ENCODE measurements at regions not wholly inside any gene's neighbourhood (a gene's known extent, or its start where the extent isn't known, plus 50 kb on each side); places are given as distances from the start of the nearest gene placed in this dataset.

- Mint-ChIP-seq H3K9me3 (no peaks in the 10 kb centered on the region), H3K36me3 (ENCODE audit: low read depth) (no peaks in the 10 kb centered on the region), H3K27ac (ENCODE audit: unreplicated experiment) (peak overlapping the region; percentile 4), H3K4me1 (peaks cover 27% of the 10 kb centered on the region), H3K4me3 (no peak overlapping the region), H3K27me3 (ENCODE audit: low read depth) (no peaks in the 10 kb centered on the region)
- no peak for TF ChIP-seq CTCF (conservative IDR thresholded peaks at IDR 0.05)
- no peak for DNase-seq (ENCODE audit: low read depth, low spot score)
Measured at GRCh38 chr2:236685979-236686520, 116.4 kb downstream of the ACKR3 start.

- no peaks in the 10 kb centered on the region for H3K36me3 Mint-ChIP-seq (ENCODE audit: low read depth)
- H3K4me1 Mint-ChIP-seq, result peaks cover 26% of the 10 kb centered on the region
- peak overlapping the region; percentile 51 for H3K27ac Mint-ChIP-seq (ENCODE audit: unreplicated experiment)
- H3K9me3 Mint-ChIP-seq, result no peaks in the 10 kb centered on the region
- H3K27me3 Mint-ChIP-seq (ENCODE audit: low read depth), result no peaks in the 10 kb centered on the region
- DNase-seq (ENCODE audit: low read depth, low spot score), result no peak
- no peak for TF ChIP-seq CTCF (conservative IDR thresholded peaks at IDR 0.05)
- H3K4me3 Mint-ChIP-seq, result no peak overlapping the region
Measured at GRCh38 chr2:236686561-236686960, 116.9 kb downstream of the ACKR3 start.

GRCh38 chr2:236687296-236687965, 117.8 kb downstream of the ACKR3 start:
- H3K4me3 Mint-ChIP-seq, result no peak overlapping the region
- H3K36me3 Mint-ChIP-seq (ENCODE audit: low read depth), result no peaks in the 10 kb centered on the region
- H3K27me3 Mint-ChIP-seq (ENCODE audit: low read depth), result no peaks in the 10 kb centered on the region
- no peak for TF ChIP-seq CTCF (conservative IDR thresholded peaks at IDR 0.05)
- no peak for DNase-seq (ENCODE audit: low read depth, low spot score)
- H3K9me3 Mint-ChIP-seq, result no peaks in the 10 kb centered on the region
- peaks cover 26% of the 10 kb centered on the region for H3K4me1 Mint-ChIP-seq
- H3K27ac Mint-ChIP-seq (ENCODE audit: unreplicated experiment), result no peak overlapping the region

DNA sequence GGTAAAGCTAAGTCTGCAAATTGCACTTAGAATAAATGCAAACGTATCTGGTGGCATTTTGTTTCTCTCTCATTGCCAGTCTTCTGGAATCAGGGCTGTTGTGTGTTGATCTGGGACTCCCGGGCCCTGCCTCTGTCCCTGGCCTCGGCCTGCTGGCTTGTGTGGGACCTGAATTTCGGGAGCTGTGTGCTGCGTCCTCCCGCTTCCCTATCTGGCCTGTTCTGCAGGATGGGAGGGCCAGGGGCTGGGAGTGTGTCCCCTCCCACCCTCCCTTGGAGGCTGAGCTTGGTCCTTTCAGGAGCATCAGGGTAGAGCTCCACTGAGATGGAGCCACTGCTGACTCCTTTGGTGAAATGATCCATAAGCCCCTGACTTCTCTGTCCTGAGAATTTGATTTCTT, 118.5 kb downstream of the ACKR3 start:
- H3K4me3 Mint-ChIP-seq, result no peak overlapping the region
- H3K36me3 Mint-ChIP-seq (ENCODE audit: low read depth), result no peaks in the 10 kb centered on the region
- H3K27ac Mint-ChIP-seq (ENCODE audit: unreplicated experiment), result peak overlapping the region; percentile 43
- H3K9me3 Mint-ChIP-seq, result no peaks in the 10 kb centered on the region
- no peaks in the 10 kb centered on the region for H3K27me3 Mint-ChIP-seq (ENCODE audit: low read depth)
- no peak for TF ChIP-seq CTCF (conservative IDR thresholded peaks at IDR 0.05)
- DNase-seq (ENCODE audit: low read depth, low spot score), result no peak
- H3K4me1 Mint-ChIP-seq, result peaks cover 29% of the 10 kb centered on the region

DNA sequence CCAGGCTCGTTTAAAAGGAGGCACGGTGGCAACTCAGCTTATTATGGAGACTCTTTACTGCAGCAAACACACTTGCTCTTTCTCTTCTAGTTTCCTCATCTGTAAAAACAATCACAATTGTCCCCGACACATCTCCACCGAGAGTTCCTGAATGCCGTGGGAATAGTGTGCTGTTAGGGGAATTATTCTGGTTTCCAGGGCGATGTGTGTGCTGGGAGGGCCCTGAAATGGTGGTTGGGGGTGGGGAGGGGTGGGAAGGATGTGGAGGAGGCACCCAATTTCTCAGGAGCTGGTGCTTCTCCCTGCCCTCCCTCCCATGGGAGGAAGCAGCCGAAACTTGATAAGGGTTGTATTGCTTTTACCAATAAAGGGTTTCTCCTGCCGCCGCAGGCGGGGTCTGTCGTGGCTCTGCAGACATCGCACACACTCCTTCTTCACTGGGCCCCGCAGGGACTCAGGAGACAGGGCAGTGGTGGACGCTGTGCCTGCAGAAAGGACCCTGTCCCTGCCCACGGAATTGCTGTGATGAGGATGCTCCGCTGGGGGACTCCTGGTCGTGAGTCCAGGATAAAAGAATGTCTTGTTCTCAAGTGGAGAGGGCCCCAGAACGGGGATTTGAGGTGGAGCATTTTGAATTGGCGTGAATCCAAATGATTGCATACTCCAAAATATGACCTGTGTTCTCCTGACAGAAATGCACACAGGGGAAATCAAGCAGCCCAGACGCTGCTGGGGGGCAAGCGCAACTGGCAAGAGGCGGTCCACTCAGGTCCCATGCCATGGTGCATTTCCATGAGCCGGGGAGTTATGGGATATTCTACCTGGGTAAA, 119.2 kb downstream of the ACKR3 start:
- Mint-ChIP-seq H3K27me3 (ENCODE audit: low read depth) (no peaks in the 10 kb centered on the region), H3K9me3 (no peaks in the 10 kb centered on the region), H3K4me3 (no peak overlapping the region), H3K4me1 (peaks cover 35% of the 10 kb centered on the region), H3K36me3 (ENCODE audit: low read depth) (no peaks in the 10 kb centered on the region), H3K27ac (ENCODE audit: unreplicated experiment) (no peak overlapping the region)
- TF ChIP-seq CTCF (conservative IDR thresholded peaks at IDR 0.05), result no peak
- DNase-seq (ENCODE audit: low read depth, low spot score), result no peak

All from neural crest cell (in vitro differentiated cells).